K562 (cell line): ENCODE measurements at regions not wholly inside any gene's neighbourhood (a gene's known extent, or its start where the extent isn't known, plus 50 kb on each side); places are given as distances from the start of the nearest gene placed in this dataset.

Experiments
- ATAC-seq: fragments of 200-7000 bp; cut with Tn5 transposase; 3 replicates; pipeline ENCODE4 v1.9.1; 2020; ENCODE audit warnings: moderate library complexity
- BruUV-seq: library from RNA; stranded (reverse); fragments of 400-500 nt; replicated peaks from 2 replicates; lab custom pipeline; 2021; lab: Mats Ljungman, UMichigan
- CTCF ChIA-PET: fragments of 300-600 bp; formaldehyde crosslinking; extraction: SDS; loops from one replicate; lab custom pipeline; 2021; ENCODE audit warnings: low intra/inter-chr PET ratio; lab: Yijun Ruan, JAX
- POLR2A ChIA-PET: fragments of 300-600, 350-650 bp; sonication (Branson Sonifier 250); formaldehyde crosslinking; extraction: SDS; loops from one replicate; lab custom pipeline; 2021; ENCODE audit warnings: antibody characterized with exemption, inconsistent platforms; lab: Yijun Ruan, JAX
- DNase-seq, 4 experiments: peaks; one replicate each; pipeline versions ENCODE4 v3.0.0 to v3.0.0-alpha.2; 2011 to 2018; ENCODE audit warnings: low spot score in 3 of 4, mixed read lengths in 3 of 4; ENCODE audit errors: extremely low read depth in 1 of 4
- FAIRE-seq: peaks from 2 replicates; lab custom pipeline; 2011; peaks lifted over from hg19 to GRCh38; lab: Jason Lieb, UNC
- H2AFZ ChIP-seq: 2 replicates; pipeline ENCODE4 v1.6.0; 2011; ENCODE audit warnings: low read depth, low read length, control low read depth, inconsistent platforms
- H3K27ac ChIP-seq: fragments of 200-600 bp; 3 replicates; pipeline ENCODE4 v1.8.0; 2011; ENCODE audit warnings: low read depth, mild to moderate bottlenecking, control low read depth, inconsistent platforms, low read length, moderate library complexity, mixed read lengths; ENCODE audit errors: extremely low read depth
- H3K27me3 ChIP-seq, 2 experiments: fragments of 300-600 bp in 1 of 2; 2 replicates in 1 of 2; 3 replicates in 1 of 2; pipeline versions ENCODE4 v1.6.0 to v1.8.0; 2011; ENCODE audit warnings: inconsistent platforms in 2 of 2, low read length in 2 of 2, mild to moderate bottlenecking in 1 of 2, mixed read lengths in 1 of 2, moderate library complexity in 1 of 2; ENCODE audit not compliant: control insufficient read depth in 2 of 2, insufficient read depth in 2 of 2
- H3K36me3 ChIP-seq: fragments of 300-600 bp; 3 replicates; pipeline ENCODE4 v1.8.0; 2011; ENCODE audit warnings: mild to moderate bottlenecking, low read length, inconsistent platforms; ENCODE audit not compliant: control insufficient read depth, insufficient read depth
- H3K4me1 ChIP-seq, 2 experiments: fragments of 200-600 bp in 1 of 2; replicated peaks in 1 of 2; 2 replicates in 1 of 2; 3 replicates in 1 of 2; pipeline versions ENCODE4 v1.5.1 to v1.8.0; 2011; ENCODE audit warnings: inconsistent platforms in 2 of 2, low read length in 2 of 2, mild to moderate bottlenecking in 1 of 2, mixed read lengths in 1 of 2, moderate library complexity in 1 of 2; ENCODE audit not compliant: control insufficient read depth in 2 of 2, insufficient read depth in 2 of 2
- H3K4me2 ChIP-seq: 2 replicates; pipeline ENCODE4 v1.6.1; 2011; ENCODE audit warnings: low read length, control low read depth, inconsistent platforms, mixed read lengths; ENCODE audit not compliant: insufficient read depth
- H3K4me3 ChIP-seq: fragments of 200-600 bp; sonication (generic), shearing (Covaris generic); 2 replicates; pipeline ENCODE4 v1.5.1; 2016; ENCODE audit warnings: control low read depth, inconsistent platforms
- H3K79me2 ChIP-seq: fragments of 200-600 bp; 3 replicates; pipeline ENCODE4 v1.8.0; 2011; ENCODE audit warnings: low read length, inconsistent platforms; ENCODE audit not compliant: control insufficient read depth, insufficient read depth
- H3K9ac ChIP-seq, 2 experiments: 2 replicates each; pipeline versions ENCODE4 v1.6.0 to v1.6.1; 2011; ENCODE audit warnings: low read depth in 2 of 2, low read length in 2 of 2, control low read depth in 1 of 2, inconsistent platforms in 1 of 2, mild to moderate bottlenecking in 1 of 2, mixed read lengths in 1 of 2; ENCODE audit not compliant: insufficient read depth in 1 of 2
- H3K9me1 ChIP-seq: one replicate; pipeline ENCODE4 v1.6.0; 2011; ENCODE audit warnings: inconsistent platforms, mild to moderate bottlenecking, low read length, moderate library complexity; ENCODE audit not compliant: control insufficient read depth, insufficient read depth
- H3K9me3 ChIP-seq: replicated peaks from 2 replicates; pipeline ENCODE4 v1.5.1; 2011; ENCODE audit warnings: low read depth, low read length, inconsistent platforms; ENCODE audit not compliant: control insufficient read depth, insufficient read depth
- H4K20me1 ChIP-seq: replicated peaks from 2 replicates; pipeline ENCODE4 v1.6.1; 2011; ENCODE audit warnings: low read length, inconsistent platforms, mixed read lengths; ENCODE audit not compliant: control insufficient read depth, insufficient read depth
- E2F1 ChIP-seq: sonication (generic); formaldehyde crosslinking; IDR thresholded peaks from 2 replicates; pipeline ENCODE4 v1.8.1; 2023; ENCODE audit warnings: mild to moderate bottlenecking, missing genetic modification reagents, moderate library complexity
- ELF1 ChIP-seq: fragments of 200-800 bp; sonication (Bioruptor generic); IDR thresholded peaks from 2 replicates; pipeline ENCODE4 v1.6.1; 2016; ENCODE audit warnings: missing genetic modification characterization, missing compliant biosample characterization
- RBM22 ChIP-seq: fragments of 200-400 bp; formaldehyde crosslinking; IDR thresholded peaks from 2 replicates; pipeline ENCODE4 v1.6.1; 2018; ENCODE audit warnings: low read length, low read depth; ENCODE audit not compliant: poor library complexity, severe bottlenecking
- SP2 ChIP-seq: IDR thresholded peaks from 2 replicates; pipeline ENCODE4 v1.6.1; 2011; ENCODE audit warnings: mild to moderate bottlenecking, low read depth, low read length, moderate library complexity; ENCODE audit not compliant: poor library complexity, severe bottlenecking; ENCODE audit errors: extremely low read depth
- ZNF407 ChIP-seq: fragments of 450-650 bp; IDR thresholded peaks from 2 replicates; pipeline ENCODE4 v1.6.1; 2016; ENCODE audit warnings: low read depth
- ZSCAN29 ChIP-seq: fragments of 450-650 bp; IDR thresholded peaks from 2 replicates; pipeline ENCODE4 v1.6.1; 2017
- WGBS: fragments of 100-300 bp; shearing (Covaris generic); methylation state at CpG from one replicate; pipeline ENCODE4 v1.1.6; 2016; ENCODE audit warnings: low coverage, mixed read lengths; ENCODE audit not compliant: insufficient coverage; ENCODE audit errors: missing lambda C conversion rate; 5-methylcytosine and 5-hydroxymethylcytosine counted together
- in situ Hi-C: fragments of 300-500 bp; cut with MboI; formaldehyde crosslinking; loops from 4 replicates; pipeline ENCODE4 v1.15.0; 2018; ENCODE audit warnings: inconsistent platforms, mixed read lengths
- intact Hi-C: fragments of 100-400 bp; cut with micrococcal nuclease; formaldehyde crosslinking; loops from 2 replicates; pipeline ENCODE4 v1.14.2; 2022
- TF ChIP-seq, protein P1 (sequence below), 2 experiments: fragments of 250-450 bp in 1 of 2; fragments of 450-650 bp in 1 of 2; sonication (Bioruptor Pico) in 1 of 2; IDR thresholded peaks; 2 replicates each; pipeline versions ENCODE4 v1.6.1 to v1.8.0; 2016 to 2021; ENCODE audit warnings: mild to moderate bottlenecking in 2 of 2, moderate library complexity in 2 of 2, missing compliant biosample characterization in 1 of 2, missing genetic modification characterization in 1 of 2
- TF ChIP-seq, protein P2 (sequence below): sonication (generic); formaldehyde crosslinking; IDR thresholded peaks from 2 replicates; pipeline ENCODE4 v1.8.0; 2022; ENCODE audit warnings: mild to moderate bottlenecking, missing genetic modification reagents, borderline replicate concordance

GRCh38 chr14:39580696-39581095 is 148.5 kb upstream of the FBXO33 start:
- no peak overlapping the region for H3K27ac ChIP-seq
- no peaks in the 10 kb centered on the region for H4K20me1 ChIP-seq
- WGBS, result 0% methylated on average over 1 of the region's 1 CpG
- FAIRE-seq, result no peak
- H3K4me3 ChIP-seq, result no peak overlapping the region
- H3K79me2 ChIP-seq, result no peaks in the 10 kb centered on the region
- no peaks in the 10 kb centered on the region for H3K9me3 ChIP-seq
- BruUV-seq, result no TSS peak
- H3K27me3 ChIP-seq, result no peaks in the 10 kb centered on the region
- no peak for DNase-seq
- intact Hi-C loops, result no loop called here
- no peaks in the 10 kb centered on the region for H3K36me3 ChIP-seq
- H3K4me1 ChIP-seq, result no peaks in the 10 kb centered on the region
- H2AFZ ChIP-seq, result no peak overlapping the region
- H3K9me1 ChIP-seq, result no peaks in the 10 kb centered on the region
- ChIA-PET CTCF (no interaction called here), POLR2A (no interaction called here)
- no peak for ATAC-seq
- H3K9ac ChIP-seq, result no peak overlapping the region
- H3K4me2 ChIP-seq, result no peak overlapping the region
- in situ Hi-C loops, result no loop called here
- TF ChIP-seq ZNF407, result no peak
- TF ChIP-seq, protein P1, sequence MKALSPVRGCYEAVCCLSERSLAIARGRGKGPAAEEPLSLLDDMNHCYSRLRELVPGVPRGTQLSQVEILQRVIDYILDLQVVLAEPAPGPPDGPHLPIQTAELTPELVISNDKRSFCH (CRISPR knock-in tag; IDR thresholded peaks at IDR 0.05), result no peak
- TF ChIP-seq, protein P1 (tag; IDR thresholded peaks at IDR 0.05), result no peak
- no peak for TF ChIP-seq ELF1 (tag)
- TF ChIP-seq, protein P2, sequence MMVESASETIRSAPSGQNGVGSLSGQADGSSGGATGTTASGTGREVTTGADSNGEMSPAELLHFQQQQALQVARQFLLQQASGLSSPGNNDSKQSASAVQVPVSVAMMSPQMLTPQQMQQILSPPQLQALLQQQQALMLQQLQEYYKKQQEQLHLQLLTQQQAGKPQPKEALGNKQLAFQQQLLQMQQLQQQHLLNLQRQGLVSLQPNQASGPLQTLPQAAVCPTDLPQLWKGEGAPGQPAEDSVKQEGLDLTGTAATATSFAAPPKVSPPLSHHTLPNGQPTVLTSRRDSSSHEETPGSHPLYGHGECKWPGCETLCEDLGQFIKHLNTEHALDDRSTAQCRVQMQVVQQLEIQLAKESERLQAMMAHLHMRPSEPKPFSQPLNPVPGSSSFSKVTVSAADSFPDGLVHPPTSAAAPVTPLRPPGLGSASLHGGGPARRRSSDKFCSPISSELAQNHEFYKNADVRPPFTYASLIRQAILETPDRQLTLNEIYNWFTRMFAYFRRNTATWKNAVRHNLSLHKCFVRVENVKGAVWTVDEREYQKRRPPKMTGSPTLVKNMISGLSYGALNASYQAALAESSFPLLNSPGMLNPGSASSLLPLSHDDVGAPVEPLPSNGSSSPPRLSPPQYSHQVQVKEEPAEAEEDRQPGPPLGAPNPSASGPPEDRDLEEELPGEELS (CRISPR knock-in tag), result no peak
- TF ChIP-seq RBM22, result no peak
- no peak for TF ChIP-seq E2F1 (CRISPR knock-in tag)
- no peak for TF ChIP-seq SP2
- no peak for TF ChIP-seq ZSCAN29
